Astrocyte of the cerebellum (primary cell): ENCODE measurements at regions not wholly inside any gene's neighbourhood (a gene's known extent, or its start where the extent isn't known, plus 50 kb on each side); places are given as distances from the start of the nearest gene placed in this dataset.

Experiments
- DNase-seq: peaks from one replicate; pipeline ENCODE4 v3.0.0-alpha.2; 2011; ENCODE audit warnings: low read depth
- H3K4me3 ChIP-seq: 2 replicates; pipeline ENCODE4 v1.5.1; 2011; ENCODE audit warnings: mild to moderate bottlenecking, low read depth, low read length, moderate library complexity
- CTCF ChIP-seq: IDR thresholded peaks from 2 replicates; pipeline ENCODE4 v1.5.1; 2012; ENCODE audit warnings: low read length, low read depth, moderate library complexity, mild to moderate bottlenecking; ENCODE audit errors: missing control alignments
- in situ Hi-C: cut with HindIII; loops from 2 replicates; pipeline ENCODE4 v1.10.0; 2017; ENCODE audit warnings: low sequenced_read_pairs

DNA sequence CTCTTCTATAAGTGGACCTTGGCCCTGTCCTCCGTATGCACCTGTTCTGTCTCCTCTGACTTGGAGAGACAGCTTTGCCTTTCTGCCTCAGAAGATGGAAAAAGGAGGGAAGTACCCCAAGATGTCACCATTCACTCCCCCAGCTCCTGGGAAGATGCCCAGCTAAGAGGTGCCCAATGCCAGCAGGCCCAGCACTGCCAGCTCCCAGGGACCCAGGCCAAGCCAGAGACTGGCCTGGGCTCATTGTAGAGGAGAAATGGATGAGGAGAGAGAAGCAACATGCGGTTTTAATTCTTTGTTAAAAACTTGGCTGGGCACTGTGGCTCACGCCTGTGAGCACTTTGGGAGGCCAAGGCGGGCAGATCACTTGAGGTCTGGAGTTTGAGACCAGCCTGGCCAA is 111.5 kb upstream of the ZNF507 start:
- no peak overlapping the region for H3K4me3 ChIP-seq
- DNase-seq = no peak
- in situ Hi-C loops = no loop called here
- TF ChIP-seq CTCF = no peak

DNA sequence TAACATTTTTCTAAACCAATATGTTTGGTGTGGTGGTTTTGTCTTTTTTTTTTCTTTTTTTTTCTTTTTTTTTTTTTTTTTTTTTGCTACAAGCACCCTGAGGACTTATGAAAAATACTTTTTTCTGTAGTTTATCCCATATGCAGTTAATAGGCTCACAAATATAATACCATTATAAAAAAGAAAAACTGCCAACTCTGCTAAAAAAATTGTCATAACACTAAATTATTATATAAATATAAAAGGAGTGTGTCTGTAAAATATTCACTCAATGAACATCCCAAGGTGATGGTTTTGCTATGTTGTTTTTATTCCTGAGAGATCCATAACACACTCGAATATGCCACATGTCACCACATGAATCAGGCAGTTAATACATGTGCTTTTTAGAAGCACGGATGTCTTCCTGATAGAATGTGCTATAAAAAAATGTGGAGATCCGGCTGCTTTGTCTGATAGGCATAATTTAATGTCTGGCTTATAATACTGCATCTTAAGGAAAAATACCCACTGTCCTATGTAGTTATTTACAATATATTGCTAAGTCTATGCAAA is 110.7 kb upstream of the ZNF507 start:
- TF ChIP-seq CTCF = no peak
- DNase-seq = no peak
- in situ Hi-C loops = no loop called here

DNA sequence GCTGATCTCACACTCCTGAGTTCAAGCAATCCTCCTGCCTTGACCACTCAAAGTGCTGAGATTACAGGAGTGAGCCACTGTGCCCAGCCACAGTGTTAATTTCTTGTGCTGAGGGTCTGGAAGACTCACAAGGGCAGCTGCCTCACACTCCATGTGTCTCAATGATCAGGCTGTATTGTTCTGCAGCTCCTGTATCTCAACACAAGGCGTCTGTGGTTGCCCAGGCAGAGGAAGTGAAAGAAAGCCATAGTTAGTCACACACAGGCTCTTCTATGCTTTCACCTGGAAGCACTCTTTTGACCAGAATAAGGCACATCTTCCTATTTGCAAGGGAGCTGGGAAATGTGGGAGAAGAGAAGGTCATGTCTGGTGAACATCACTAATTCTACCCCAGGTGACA is 107.3 kb upstream of the ZNF507 start:
- in situ Hi-C loops = no loop called here

More for the DNA sequence above, 110.7 kb upstream of the ZNF507 start:
- H3K4me3 ChIP-seq = no peak overlapping the region

DNA sequence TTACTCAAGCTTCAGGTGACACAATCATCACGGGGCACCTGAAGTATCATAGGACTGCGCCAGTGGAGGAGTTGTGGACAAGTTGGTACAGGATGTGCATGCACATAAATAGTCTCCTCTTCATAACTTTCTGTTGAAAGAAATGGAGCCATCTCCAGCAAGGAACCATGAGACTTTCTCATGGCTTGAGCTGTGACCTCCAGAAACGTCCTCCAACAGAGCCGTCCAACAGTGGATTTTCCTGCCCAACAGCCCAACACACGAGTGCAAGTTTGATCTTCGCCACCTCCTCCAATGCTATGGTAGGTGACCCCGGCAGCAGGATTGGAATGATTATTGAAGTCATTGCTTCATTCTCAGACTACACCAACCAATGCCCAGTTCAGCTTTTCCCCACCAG is 105.1 kb upstream of the ZNF507 start:
- no peak overlapping the region for H3K4me3 ChIP-seq
- in situ Hi-C loops = no loop called here
- TF ChIP-seq CTCF = no peak
- DNase-seq = no peak

More for the DNA sequence above, 107.3 kb upstream of the ZNF507 start:
- DNase-seq = no peak
- no peak overlapping the region for H3K4me3 ChIP-seq
- no peak for TF ChIP-seq CTCF

GRCh38 chr19:32241306-32241705 is 104.1 kb upstream of the ZNF507 start:
- no peak for TF ChIP-seq CTCF
- H3K4me3 ChIP-seq = no peak overlapping the region
- no peak for DNase-seq
- in situ Hi-C loops = no loop called here

DNA sequence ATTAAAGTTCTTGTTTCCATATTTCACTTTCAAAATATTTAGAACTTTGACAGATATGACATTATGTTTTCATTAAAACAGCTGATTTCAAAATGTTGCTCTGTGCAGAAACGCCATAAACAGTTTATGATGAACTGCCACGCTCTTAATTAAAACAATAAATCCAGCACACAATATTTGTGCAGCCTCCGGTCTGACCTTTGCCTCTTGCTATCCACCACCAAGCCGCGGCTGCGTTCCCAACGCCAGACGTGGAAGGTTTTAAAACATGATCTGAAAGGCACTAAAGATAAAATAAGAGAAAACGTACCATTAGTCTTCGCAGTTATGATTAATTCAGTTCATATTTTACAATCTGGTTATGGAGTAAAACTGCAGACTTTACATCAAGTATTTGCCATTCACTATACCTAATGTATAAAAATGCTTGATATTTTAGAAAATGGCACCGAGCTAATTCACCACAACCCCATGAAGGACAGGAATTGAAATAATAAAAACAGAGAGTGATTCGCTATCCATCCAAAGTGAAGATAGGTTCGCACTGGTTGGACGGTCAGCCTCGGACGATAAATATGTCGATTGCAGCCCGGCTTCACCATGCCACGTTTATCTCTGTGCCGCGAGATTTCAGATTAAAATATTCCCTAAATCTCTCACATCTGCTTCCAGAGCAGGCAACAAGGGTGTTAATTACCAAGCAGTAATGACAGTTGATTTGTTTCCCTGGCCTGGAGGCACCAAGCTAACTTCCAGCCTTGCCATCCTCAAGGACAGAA is 103.3 kb upstream of the ZNF507 start:
- H3K4me3 ChIP-seq = no peak overlapping the region
- TF ChIP-seq CTCF = no peak
- in situ Hi-C loops = no loop called here
- no peak for DNase-seq
